HL-60/S4 (cell line): ENCODE measurements at regions not wholly inside any gene's neighbourhood (a gene's known extent, or its start where the extent isn't known, plus 50 kb on each side); places are given as distances from the start of the nearest gene placed in this dataset.

Experiments used
- in situ Hi-C: fragments of 300-500 bp; cut with MboI; formaldehyde crosslinking; loops from 2 replicates; pipeline ENCODE4 v1.14.3; 2022; ENCODE audit warnings: low sequenced_read_pairs

- in situ Hi-C loops: no loop called here
Observed at GRCh38 chr4:111812760-111813159, 332.5 kb upstream of the FAM241A start.

DNA sequence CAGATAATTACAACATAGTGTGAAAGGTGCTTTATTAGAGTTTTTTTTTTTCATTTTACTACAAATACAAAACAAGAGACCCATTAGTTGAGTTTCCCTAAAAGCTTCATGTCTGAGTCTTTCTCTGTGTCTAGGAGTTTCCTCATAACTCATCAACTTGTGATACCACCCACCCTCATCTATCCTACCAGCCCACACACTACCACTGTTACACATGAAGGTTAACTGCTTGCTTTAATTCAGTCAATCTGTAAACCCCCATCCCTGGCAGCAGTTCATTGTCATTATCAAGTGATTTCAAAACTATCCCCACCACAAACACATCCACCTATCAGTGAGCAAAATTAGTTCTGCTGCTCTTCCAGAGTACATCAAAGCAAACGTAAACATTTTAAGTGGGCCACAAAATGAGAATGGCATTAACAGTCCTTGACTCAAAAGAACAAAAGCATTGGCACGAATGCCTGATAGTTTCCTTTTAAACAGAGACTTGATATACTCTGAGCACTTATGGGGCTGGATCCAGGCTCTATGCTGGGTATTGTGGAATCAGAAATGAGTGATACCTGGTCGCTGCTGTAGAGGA is 331.6 kb upstream of the FAM241A start:
- in situ Hi-C loops: no loop called here

DNA sequence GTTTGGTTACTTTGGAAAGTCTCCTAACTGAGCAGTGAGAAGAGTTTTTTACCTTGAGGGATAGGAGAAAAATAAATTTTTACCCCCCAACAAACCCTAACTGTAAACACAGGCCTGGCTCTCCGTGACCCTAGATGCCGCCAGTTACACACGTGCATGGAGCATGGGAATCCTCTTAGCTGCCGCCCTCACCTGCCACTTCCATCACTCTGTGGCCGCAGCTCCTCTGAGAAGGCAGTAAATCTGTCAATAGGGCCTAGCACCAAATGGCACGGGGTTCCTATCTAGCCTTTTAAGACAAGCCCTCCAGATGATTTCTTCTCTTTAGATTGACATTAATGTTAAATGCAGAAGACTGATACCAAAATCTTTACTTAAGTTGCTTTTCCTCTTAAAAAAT is 330.3 kb upstream of the FAM241A start:
- in situ Hi-C loops: no loop called here

GRCh38 chr4:111821342-111821741 is 323.9 kb upstream of the FAM241A start:
- in situ Hi-C loops: no loop called here

GRCh38 chr4:111836601-111837000 is 308.7 kb upstream of the FAM241A start:
- in situ Hi-C loops: no loop called here

DNA sequence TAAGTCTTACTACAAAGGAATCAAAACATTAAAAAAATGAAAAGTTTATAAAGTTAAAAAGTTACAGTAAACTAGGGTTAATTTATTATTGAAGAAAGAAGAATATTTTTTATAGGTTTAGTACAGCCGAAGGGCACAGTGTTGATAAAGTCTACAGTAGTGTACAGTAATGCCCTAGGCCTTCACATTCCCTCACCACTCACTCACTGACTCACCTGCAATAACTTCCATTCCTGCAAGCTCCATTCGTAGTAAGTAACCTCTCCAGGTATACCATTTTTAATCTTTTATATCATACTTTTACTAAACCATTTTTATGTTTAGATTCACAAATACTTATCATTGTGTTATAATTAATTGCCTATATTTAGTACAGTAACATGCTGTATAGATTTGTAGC is 307.5 kb upstream of the FAM241A start:
- in situ Hi-C loops: no loop called here

GRCh38 chr4:111838406-111838930 is 306.8 kb upstream of the FAM241A start:
- in situ Hi-C loops: no loop called here

- in situ Hi-C loops: no loop called here
Observed at GRCh38 chr4:111839141-111839540, 306.1 kb upstream of the FAM241A start.

GRCh38 chr4:111842336-111842735 is 302.9 kb upstream of the FAM241A start:
- in situ Hi-C loops: no loop called here

- in situ Hi-C loops: no loop called here
Observed at GRCh38 chr4:111847296-111848008, 297.8 kb upstream of the FAM241A start.

- in situ Hi-C loops: no loop called here
Observed at GRCh38 chr4:111849746-111850284, 295.4 kb upstream of the FAM241A start.

DNA sequence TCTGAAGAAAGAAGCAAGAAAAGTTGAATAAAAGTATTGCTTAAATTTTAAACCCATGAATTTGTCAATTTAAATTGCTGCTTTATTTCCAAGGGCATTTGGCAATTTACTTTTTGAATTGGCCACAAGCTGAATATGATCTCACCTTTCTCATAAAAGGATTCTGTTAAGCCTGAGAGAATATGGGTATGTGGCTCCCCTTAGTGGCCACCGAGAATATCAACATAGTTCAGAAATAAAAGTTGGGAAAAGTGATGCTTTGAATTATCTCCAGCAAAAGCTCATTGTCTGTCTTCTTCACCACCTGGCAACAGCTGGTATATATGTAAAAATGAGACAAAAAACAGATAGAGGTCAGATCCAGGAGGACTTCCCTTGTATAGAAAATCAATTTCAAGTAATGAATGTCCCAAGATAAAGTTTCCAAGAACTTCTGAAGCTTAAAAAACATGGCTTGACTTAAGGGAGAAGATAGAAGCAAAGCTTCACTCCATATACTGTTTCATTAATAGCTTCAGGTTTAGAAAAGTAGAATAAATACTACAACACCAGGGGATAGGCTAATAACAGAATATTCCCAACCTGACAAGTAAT is 290.7 kb upstream of the FAM241A start:
- in situ Hi-C loops: no loop called here

- in situ Hi-C loops: no loop called here
Observed at GRCh38 chr4:111855308-111855707, 289.9 kb upstream of the FAM241A start.

- in situ Hi-C loops: no loop called here
Observed at GRCh38 chr4:111864066-111864465, 281.2 kb upstream of the FAM241A start.

- in situ Hi-C loops: no loop called here
Observed at GRCh38 chr4:111869339-111869738, 275.9 kb upstream of the FAM241A start.

DNA sequence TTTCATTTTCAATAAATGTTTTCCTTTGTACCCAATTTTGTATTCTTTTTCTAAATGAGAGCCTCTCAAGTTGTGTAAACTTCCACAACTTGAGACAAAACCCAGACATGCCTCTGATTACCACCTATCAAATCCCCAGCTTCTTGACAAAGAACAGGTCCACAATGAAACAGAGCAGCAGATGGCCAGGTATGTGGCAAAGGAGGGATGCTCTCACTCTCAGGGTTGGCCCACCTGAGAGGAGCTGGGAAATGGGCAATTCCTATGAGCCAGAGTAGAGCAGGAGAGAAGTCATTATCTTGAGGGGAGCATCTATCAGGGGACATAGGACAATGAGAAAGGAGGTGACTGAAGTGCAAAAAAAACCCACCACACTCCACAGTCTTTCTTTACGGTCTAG is 273.5 kb upstream of the FAM241A start:
- in situ Hi-C loops: no loop called here

DNA sequence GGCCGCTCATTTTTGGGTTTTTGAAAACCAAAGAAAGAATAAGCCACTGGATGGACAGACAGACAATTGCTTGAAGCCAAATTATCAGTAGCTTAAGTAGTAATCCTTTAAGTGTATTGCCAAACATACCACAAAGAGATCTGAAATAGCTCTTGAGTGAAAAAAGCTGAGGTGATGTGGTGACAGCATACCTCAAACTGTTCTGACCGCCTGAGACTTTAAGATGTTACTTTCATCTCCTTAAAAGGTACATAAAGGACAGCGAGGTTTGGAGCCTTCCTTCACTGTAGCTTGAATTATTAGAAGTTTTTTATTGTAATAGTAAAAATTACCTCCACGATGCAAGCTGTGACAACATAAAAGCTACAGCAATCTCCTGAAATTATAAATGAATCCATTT is 271.5 kb upstream of the FAM241A start:
- in situ Hi-C loops: no loop called here

- in situ Hi-C loops: no loop called here
Observed at GRCh38 chr4:111879539-111879938, 265.7 kb upstream of the FAM241A start.

GRCh38 chr4:111880116-111880515 is 265.1 kb upstream of the FAM241A start:
- in situ Hi-C loops: no loop called here

DNA sequence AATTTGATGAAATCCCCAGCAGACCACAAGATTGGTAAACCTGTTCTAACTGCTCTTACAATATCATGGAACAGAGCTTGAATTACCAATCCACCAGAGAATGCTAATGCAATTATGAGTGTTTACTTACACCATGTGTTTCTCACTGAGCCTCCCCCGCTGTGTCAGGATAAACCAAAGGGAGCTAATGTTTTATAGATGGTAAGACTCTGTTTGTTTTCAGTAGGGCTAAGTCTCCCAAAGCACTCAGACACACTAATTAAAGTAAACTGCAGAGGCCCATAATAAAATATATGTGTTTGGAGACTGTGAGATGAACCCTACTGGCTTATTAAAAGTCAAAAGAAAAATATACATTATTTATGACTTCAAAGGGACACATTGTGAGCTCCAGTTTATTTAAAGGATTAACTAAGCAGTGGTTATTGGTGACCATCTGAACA is 261.7 kb upstream of the FAM241A start:
- in situ Hi-C loops: no loop called here

- in situ Hi-C loops: no loop called here
Observed at GRCh38 chr4:111890412-111890811, 254.8 kb upstream of the FAM241A start.

DNA sequence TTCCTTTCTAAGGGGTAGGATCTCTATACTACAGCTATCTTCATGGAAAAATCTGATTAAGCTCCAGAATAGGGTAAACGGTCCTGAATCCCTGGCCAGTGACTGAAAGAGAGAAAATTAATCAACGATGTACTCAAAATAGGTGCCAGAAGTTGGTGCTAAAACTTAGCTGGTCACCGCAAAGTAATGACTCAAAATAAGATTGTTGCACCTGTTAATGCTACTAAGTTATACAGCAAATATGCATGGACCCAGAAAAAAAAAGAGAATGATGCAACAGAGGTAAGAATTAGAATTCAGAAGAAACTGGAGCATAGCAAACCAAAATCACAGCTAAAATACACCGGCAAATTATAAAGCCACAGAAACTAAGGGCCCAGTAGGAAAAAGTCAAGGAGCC is 239.7 kb upstream of the FAM241A start:
- in situ Hi-C loops: no loop called here
